ENCODE measurements at regions not wholly inside any gene's neighbourhood (a gene's known extent, or its start where the extent isn't known, plus 50 kb on each side); places are given as distances from the start of the nearest gene placed in this dataset.

- ChIA-PET POLR2A (no interaction called here), CTCF (ENCODE audit: low intra/inter-chr PET ratio, low total read pairs) (no interaction called here)
- H3K27ac ChIP-seq (ENCODE audit: extremely low read length, insufficient read depth, low read length), result no peak overlapping the region
- no TSS peak for BruUV-seq (replicated peaks)
- H3K9me3 ChIP-seq (ENCODE audit: low read length), result no peaks in the 10 kb centered on the region
- no peak for TF ChIP-seq DMAP1 (CRISPR knock-in tag; IDR thresholded peaks at IDR 0.05)
- no peak overlapping the region for H3K4me2 ChIP-seq (ENCODE audit: low read depth, low read length)
- in situ Hi-C loops (cut with HindIII; ENCODE audit: extremely low pct_ligation_motif_present, low pct_unique_long_range_greater_than_20kb), result no loop called here
- H3K4me3 ChIP-seq (replicated peaks in 1 of 3; ENCODE audit: insufficient read depth in 1 of 3, low read depth in 2 of 3, low read length in 3 of 3), result no peak overlapping the region
- no peaks in the 10 kb centered on the region for H3K79me2 ChIP-seq (ENCODE audit: insufficient read depth, low read length)
- H3K36me3 ChIP-seq (replicated peaks in 1 of 2; ENCODE audit: control insufficient read depth in 1 of 2, insufficient read depth in 2 of 2, low read length in 2 of 2), result no peaks in the 10 kb centered on the region
- ATAC-seq, result no peak
- no peaks in the 10 kb centered on the region for H4K20me1 ChIP-seq (ENCODE audit: insufficient read depth, low read length)
- WGBS (ENCODE audit: low lambda C conversion rate), result 48% methylated on average over 1 of the region's 1 CpG
- no peak for DNase-seq (ENCODE audit: low spot score)
- H3K9ac ChIP-seq (ENCODE audit: insufficient read depth, low read depth, low read length), result no peak overlapping the region
- peaks cover 32% of the 10 kb centered on the region for H3K4me1 ChIP-seq (ENCODE audit: insufficient read depth, low read length)
- peaks cover 0 to 1% of the 10 kb centered on the region in 2 experiments; a peak in 2 of 5 replicates for H3K27me3 ChIP-seq (ENCODE audit: control insufficient read depth in 1 of 2, insufficient read depth in 2 of 2, low read length in 2 of 2)
- intact Hi-C loops (cut with micrococcal nuclease; ENCODE audit: unreplicated experiment), result no loop called here
- no peak overlapping the region for H2AFZ ChIP-seq (ENCODE audit: low read length)
- FAIRE-seq, result no peak
These were observed 116.0 kb upstream of the HMHB1 start for GRCh38 chr5:143695941-143696340.

GRCh38 chr5:143695244-143695864, 116.6 kb upstream of the HMHB1 start:
- no TSS peak for BruUV-seq (replicated peaks)
- H3K79me2 ChIP-seq (ENCODE audit: insufficient read depth, low read length), result no peaks in the 10 kb centered on the region
- WGBS (ENCODE audit: low lambda C conversion rate), result 45% methylated on average over 7 of the region's 7 CpGs
- intact Hi-C loops (cut with micrococcal nuclease; ENCODE audit: unreplicated experiment), result no loop called here
- H3K36me3 ChIP-seq (replicated peaks in 1 of 2; ENCODE audit: control insufficient read depth in 1 of 2, insufficient read depth in 2 of 2, low read length in 2 of 2), result no peaks in the 10 kb centered on the region
- FAIRE-seq (no peak), DNase-seq (ENCODE audit: low spot score) (no peak), ATAC-seq (no peak)
- peaks cover 0 to 1% of the 10 kb centered on the region in 2 experiments; a peak in 3 of 5 replicates for H3K27me3 ChIP-seq (ENCODE audit: control insufficient read depth in 1 of 2, insufficient read depth in 2 of 2, low read length in 2 of 2)
- ChIA-PET CTCF (ENCODE audit: low intra/inter-chr PET ratio, low total read pairs) (no interaction called here), POLR2A (no interaction called here)
- peaks cover 32% of the 10 kb centered on the region for H3K4me1 ChIP-seq (ENCODE audit: insufficient read depth, low read length)
- no peak overlapping the region for H3K27ac ChIP-seq (ENCODE audit: extremely low read length, insufficient read depth, low read length)
- no peak overlapping the region for H3K9ac ChIP-seq (ENCODE audit: insufficient read depth, low read depth, low read length)
- H3K9me3 ChIP-seq (ENCODE audit: low read length), result no peaks in the 10 kb centered on the region
- in situ Hi-C loops (cut with HindIII; ENCODE audit: extremely low pct_ligation_motif_present, low pct_unique_long_range_greater_than_20kb), result no loop called here
- no peak overlapping the region for H2AFZ ChIP-seq (ENCODE audit: low read length)
- H4K20me1 ChIP-seq (ENCODE audit: insufficient read depth, low read length), result no peaks in the 10 kb centered on the region
- TF ChIP-seq AHDC1 (CRISPR knock-in tag; IDR thresholded peaks at IDR 0.05; ENCODE audit: borderline replicate concordance) (peak; percentile 58; the same call in 1 of the 2 replicates), NR2F6 (IDR thresholded peaks at IDR 0.05) (peak; percentile 50; the same call in 1 of the 2 replicates), NR2F6 (CRISPR knock-in tag; IDR thresholded peaks at IDR 0.05) (peak; percentile 32; the same call in 1 of the 2 replicates), RARA (CRISPR knock-in tag; IDR thresholded peaks at IDR 0.05) (peak; percentile 61), HNF4A (CRISPR knock-in tag; IDR thresholded peaks at IDR 0.05) (peak; percentile 45; the same call in 1 of the 2 replicates), IKZF5 (CRISPR knock-in tag; IDR thresholded peaks at IDR 0.05) (no peak), HDAC1 (CRISPR knock-in tag; IDR thresholded peaks at IDR 0.05) (0 out of 2 replicates have a peak, but pooled peaks have one; percentile 10), KLF6 (CRISPR knock-in tag; IDR thresholded peaks at IDR 0.05) (no peak)
- H3K4me3 ChIP-seq (replicated peaks in 1 of 3; ENCODE audit: insufficient read depth in 1 of 3, low read depth in 2 of 3, low read length in 3 of 3), result no peak overlapping the region
- H3K4me2 ChIP-seq (ENCODE audit: low read depth, low read length), result peak overlapping the region; percentile 45

Data from HepG2 (cell line).